Trophoblast cell (in vitro differentiated cells and primary cell): ENCODE measurements at regions not wholly inside any gene's neighbourhood (a gene's known extent, or its start where the extent isn't known, plus 50 kb on each side); places are given as distances from the start of the nearest gene placed in this dataset.

Source experiments
- DNase-seq, 2 donors: peaks; one replicate each; pipeline ENCODE4 v3.0.0-alpha.2; 2016
- H2AFZ ChIP-seq: 2 replicates; pipeline ENCODE4 v1.6.1; 2013; ENCODE audit warnings: low read length, moderate library complexity, mild to moderate bottlenecking; ENCODE audit not compliant: insufficient read depth, poor library complexity
- H2AK5ac ChIP-seq: 2 replicates; pipeline ENCODE4 v1.6.1; 2013; ENCODE audit warnings: mild to moderate bottlenecking, low read length
- H2BK120ac ChIP-seq: 2 replicates; pipeline ENCODE4 v1.6.1; 2013; ENCODE audit warnings: low read length, mild to moderate bottlenecking, moderate library complexity; ENCODE audit not compliant: insufficient read depth, poor library complexity
- H2BK12ac ChIP-seq: 2 replicates; pipeline ENCODE4 v1.6.1; 2013; ENCODE audit warnings: mild to moderate bottlenecking, low read length, moderate library complexity
- H2BK5ac ChIP-seq: 2 replicates; pipeline ENCODE4 v1.6.1; 2013; ENCODE audit warnings: low read length, low read depth, moderate library complexity, mild to moderate bottlenecking; ENCODE audit not compliant: poor library complexity
- H3K14ac ChIP-seq: 2 replicates; pipeline ENCODE4 v1.6.1; 2013; ENCODE audit warnings: mild to moderate bottlenecking, low read length
- H3K18ac ChIP-seq: 2 replicates; pipeline ENCODE4 v1.6.1; 2013; ENCODE audit warnings: mild to moderate bottlenecking, low read length
- H3K23ac ChIP-seq: 2 replicates; pipeline ENCODE4 v1.6.1; 2013; ENCODE audit warnings: low read length
- H3K27ac ChIP-seq: 2 replicates; pipeline ENCODE4 v1.5.1; 2013; ENCODE audit warnings: low read depth, mild to moderate bottlenecking, inconsistent platforms, low read length, moderate library complexity
- H3K27me3 ChIP-seq: 2 replicates; pipeline ENCODE4 v1.6.1; 2013; ENCODE audit warnings: inconsistent platforms, mild to moderate bottlenecking, low read length, moderate library complexity; ENCODE audit not compliant: insufficient read depth
- H3K36me3 ChIP-seq, 2 experiments: 1 replicate in 1 of 2; 2 replicates in 1 of 2; pipeline ENCODE4 v1.6.1; 2013; ENCODE audit warnings: low read length in 2 of 2, mild to moderate bottlenecking in 2 of 2, moderate library complexity in 1 of 2; ENCODE audit not compliant: insufficient read depth in 2 of 2, control insufficient read depth in 1 of 2
- H3K4ac ChIP-seq: 2 replicates; pipeline ENCODE4 v1.6.1; 2013; ENCODE audit warnings: low read depth, mild to moderate bottlenecking, low read length, moderate library complexity
- H3K4me1 ChIP-seq, 2 experiments: 1 replicate in 1 of 2; 2 replicates in 1 of 2; pipeline ENCODE4 v1.6.1; 2013; ENCODE audit warnings: low read length in 2 of 2, mild to moderate bottlenecking in 2 of 2, moderate library complexity in 1 of 2; ENCODE audit not compliant: insufficient read depth in 2 of 2, control insufficient read depth in 1 of 2
- H3K4me2 ChIP-seq: 2 replicates; pipeline ENCODE4 v1.6.1; 2013; ENCODE audit warnings: inconsistent platforms, mild to moderate bottlenecking, low read length, moderate library complexity
- H3K4me3 ChIP-seq: 2 replicates; pipeline ENCODE4 v1.5.1; 2013; ENCODE audit warnings: mild to moderate bottlenecking, low read depth, low read length, inconsistent platforms
- H3K79me1 ChIP-seq: one replicate; pipeline ENCODE4 v1.6.1; 2013; ENCODE audit warnings: low read length
- H3K79me2 ChIP-seq: 2 replicates; pipeline ENCODE4 v1.6.1; 2013; ENCODE audit warnings: low read length, mild to moderate bottlenecking; ENCODE audit not compliant: control insufficient read depth, insufficient read depth, poor library complexity
- H3K9ac ChIP-seq: 2 replicates; pipeline ENCODE4 v1.6.1; 2013; ENCODE audit warnings: mild to moderate bottlenecking, low read length
- H3K9me3 ChIP-seq: 2 replicates; pipeline ENCODE4 v1.6.1; 2013; ENCODE audit warnings: low read depth, mild to moderate bottlenecking, control low read depth, inconsistent platforms, low read length; ENCODE audit not compliant: insufficient read depth
- H4K12ac ChIP-seq: 2 replicates; pipeline ENCODE4 v1.6.1; 2013; ENCODE audit warnings: low read depth, mild to moderate bottlenecking, low read length, moderate library complexity
- H4K8ac ChIP-seq: 2 replicates; pipeline ENCODE4 v1.6.1; 2013; ENCODE audit warnings: low read depth, mild to moderate bottlenecking, low read length, moderate library complexity
- H4K91ac ChIP-seq: one replicate; pipeline ENCODE4 v1.6.1; 2013; ENCODE audit warnings: low read depth, mild to moderate bottlenecking, low read length, moderate library complexity
- WGBS: extraction: QIAGEN DNeasy Blood & Tissue Kit; methylation state at CpG from one replicate; pipeline ENCODE4 v1.1.7; 2013; ENCODE audit warnings: missing lambda C conversion rate; ENCODE audit not compliant: insufficient read length, insufficient coverage; ENCODE audit errors: extremely low coverage; 5-methylcytosine and 5-hydroxymethylcytosine counted together

GRCh38 chr6:167453082-167453446 is 128.2 kb downstream of the TTLL2 start:
- Histone ChIP-seq H2BK5ac (no peak overlapping the region), H3K18ac (no peak overlapping the region), H3K27ac (no peak overlapping the region), H3K79me2 (no peaks in the 10 kb centered on the region), H3K14ac (no peak overlapping the region), H3K4me2 (no peak overlapping the region), H3K9ac (no peak overlapping the region), H3K4me3 (no peak overlapping the region), H3K4ac (no peak overlapping the region), H2AFZ (no peak overlapping the region), H2AK5ac (no peak overlapping the region), H3K9me3 (peaks cover 2% of the 10 kb centered on the region), H2BK120ac (no peak overlapping the region), H3K36me3 (no peaks in the 10 kb centered on the region), H2BK12ac (no peak overlapping the region), H4K91ac (no peak overlapping the region), H4K8ac (no peak overlapping the region), H3K23ac (no peak overlapping the region), H3K27me3 (no peaks in the 10 kb centered on the region), H4K12ac (no peak overlapping the region), H3K4me1 (peaks cover 0 to 2% of the 10 kb centered on the region in 2 experiments), H3K79me1 (no peaks in the 10 kb centered on the region)
- WGBS: 99% methylated on average over 2 of the region's 4 CpGs
- DNase-seq: no peak

GRCh38 chr6:167454003-167454402 is 129.1 kb downstream of the TTLL2 start:
- Histone ChIP-seq H3K4ac (no peak overlapping the region), H2AK5ac (no peak overlapping the region), H3K9ac (no peak overlapping the region), H2AFZ (no peak overlapping the region), H3K9me3 (peaks cover 2% of the 10 kb centered on the region), H3K18ac (no peak overlapping the region), H3K79me1 (no peaks in the 10 kb centered on the region), H3K4me3 (no peak overlapping the region), H4K12ac (no peak overlapping the region), H3K4me1 (peaks cover 0 to under 1% of the 10 kb centered on the region in 2 experiments), H3K14ac (no peak overlapping the region), H3K4me2 (no peak overlapping the region), H3K23ac (no peak overlapping the region), H3K36me3 (no peaks in the 10 kb centered on the region), H4K91ac (no peak overlapping the region), H2BK5ac (no peak overlapping the region), H3K27ac (no peak overlapping the region), H2BK12ac (no peak overlapping the region), H4K8ac (no peak overlapping the region), H3K79me2 (no peaks in the 10 kb centered on the region), H2BK120ac (no peak overlapping the region), H3K27me3 (no peaks in the 10 kb centered on the region)
- no peak for DNase-seq

- H3K9me3 ChIP-seq: peaks cover 2% of the 10 kb centered on the region
- WGBS: no CpG with 5 or more reads among the region's 4 CpGs
- no peaks in the 10 kb centered on the region for H3K27me3 ChIP-seq
- H4K8ac ChIP-seq: no peak overlapping the region
- H3K18ac ChIP-seq: no peak overlapping the region
- H2AFZ ChIP-seq: no peak overlapping the region
- H2AK5ac ChIP-seq: no peak overlapping the region
- no peaks in the 10 kb centered on the region for H3K4me1 ChIP-seq
- no peak overlapping the region for H3K4ac ChIP-seq
- H4K12ac ChIP-seq: no peak overlapping the region
- no peak overlapping the region for H3K4me2 ChIP-seq
- no peak overlapping the region for H2BK12ac ChIP-seq
- H3K23ac ChIP-seq: no peak overlapping the region
- H3K79me1 ChIP-seq: no peaks in the 10 kb centered on the region
- DNase-seq: no peak
- no peak overlapping the region for H3K9ac ChIP-seq
- H2BK5ac ChIP-seq: no peak overlapping the region
- H4K91ac ChIP-seq: no peak overlapping the region
- H3K14ac ChIP-seq: no peak overlapping the region
- no peak overlapping the region for H3K4me3 ChIP-seq
- H3K79me2 ChIP-seq: no peaks in the 10 kb centered on the region
- H3K27ac ChIP-seq: no peak overlapping the region
- no peak overlapping the region for H2BK120ac ChIP-seq
- H3K36me3 ChIP-seq: no peaks in the 10 kb centered on the region
Measured at GRCh38 chr6:167455371-167455770, 130.5 kb downstream of the TTLL2 start.

- H2AFZ ChIP-seq: no peak overlapping the region
- no peak overlapping the region for H3K18ac ChIP-seq
- no peaks in the 10 kb centered on the region for H3K9me3 ChIP-seq
- WGBS: no CpG with 5 or more reads among the region's 12 CpGs
- H2BK120ac ChIP-seq: no peak overlapping the region
- no peaks in the 10 kb centered on the region for H3K79me1 ChIP-seq
- no peaks in the 10 kb centered on the region for H3K27me3 ChIP-seq
- no peak overlapping the region for H3K27ac ChIP-seq
- no peaks in the 10 kb centered on the region for H3K79me2 ChIP-seq
- peaks cover 0 to 2% of the 10 kb centered on the region in 2 experiments for H3K4me1 ChIP-seq
- H4K12ac ChIP-seq: no peak overlapping the region
- H3K4me3 ChIP-seq: no peak overlapping the region
- no peak overlapping the region for H4K8ac ChIP-seq
- no peak overlapping the region for H3K4ac ChIP-seq
- H3K36me3 ChIP-seq: no peaks in the 10 kb centered on the region
- no peak overlapping the region for H2BK5ac ChIP-seq
- no peak overlapping the region for H2AK5ac ChIP-seq
- H2BK12ac ChIP-seq: no peak overlapping the region
- H3K14ac ChIP-seq: no peak overlapping the region
- H3K23ac ChIP-seq: no peak overlapping the region
- no peak overlapping the region for H4K91ac ChIP-seq
- DNase-seq: no peak
- no peak overlapping the region for H3K4me2 ChIP-seq
- no peak overlapping the region for H3K9ac ChIP-seq
Measured at GRCh38 chr6:167462514-167463312, 137.8 kb downstream of the TTLL2 start.
